B cell (primary cell): ENCODE measurements at regions not wholly inside any gene's neighbourhood (a gene's known extent, or its start where the extent isn't known, plus 50 kb on each side); places are given as distances from the start of the nearest gene placed in this dataset.

Source experiments
- EZH2 ChIP-seq: IDR thresholded peaks from 2 replicates; pipeline ENCODE4 v1.6.1; 2012; ENCODE audit warnings: borderline replicate concordance, low read depth, mild to moderate bottlenecking, moderate library complexity, low read length; ENCODE audit not compliant: insufficient read depth, poor library complexity, severe bottlenecking
- TF ChIP-seq, protein P1 (sequence below): fragments of 200-600 bp; IDR thresholded peaks from one replicate; pipeline ENCODE4 v1.8.0; 2022; ENCODE audit warnings: antibody characterized with exemption, mild to moderate bottlenecking

DNA sequence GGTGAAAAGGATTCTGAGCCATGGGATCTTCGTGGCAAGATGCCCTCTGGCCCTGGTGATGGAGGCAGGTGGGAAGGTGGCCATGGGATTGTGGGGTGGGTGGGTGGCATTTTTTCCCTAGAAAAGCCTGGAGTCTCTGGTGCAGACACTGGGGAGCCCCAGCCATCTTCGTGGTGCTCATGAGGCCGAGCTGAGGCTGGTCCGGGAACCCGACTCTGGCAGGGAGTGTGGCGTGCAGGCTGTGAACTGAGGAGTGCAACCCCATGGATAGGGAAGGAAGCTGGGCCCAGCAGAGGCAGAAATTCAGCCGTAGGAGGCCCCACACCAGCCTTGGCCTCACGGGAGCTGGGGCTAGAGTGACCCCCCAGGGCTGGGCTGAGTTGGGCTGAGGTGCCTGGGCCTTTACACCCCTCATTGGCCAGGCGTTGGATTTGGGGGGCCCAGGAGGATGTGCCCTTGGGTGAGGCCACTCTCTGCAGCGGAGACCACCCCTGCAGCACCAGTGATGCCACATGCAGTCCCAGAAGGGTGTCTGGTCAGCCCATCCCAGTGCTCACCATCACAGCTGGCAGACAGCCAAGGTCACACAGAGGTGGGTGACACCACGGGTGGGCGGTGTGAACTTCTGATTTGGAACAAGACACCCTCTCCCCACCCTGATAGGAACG, 115.6 kb upstream of the HDAC4 start:
- TF ChIP-seq, protein P1, sequence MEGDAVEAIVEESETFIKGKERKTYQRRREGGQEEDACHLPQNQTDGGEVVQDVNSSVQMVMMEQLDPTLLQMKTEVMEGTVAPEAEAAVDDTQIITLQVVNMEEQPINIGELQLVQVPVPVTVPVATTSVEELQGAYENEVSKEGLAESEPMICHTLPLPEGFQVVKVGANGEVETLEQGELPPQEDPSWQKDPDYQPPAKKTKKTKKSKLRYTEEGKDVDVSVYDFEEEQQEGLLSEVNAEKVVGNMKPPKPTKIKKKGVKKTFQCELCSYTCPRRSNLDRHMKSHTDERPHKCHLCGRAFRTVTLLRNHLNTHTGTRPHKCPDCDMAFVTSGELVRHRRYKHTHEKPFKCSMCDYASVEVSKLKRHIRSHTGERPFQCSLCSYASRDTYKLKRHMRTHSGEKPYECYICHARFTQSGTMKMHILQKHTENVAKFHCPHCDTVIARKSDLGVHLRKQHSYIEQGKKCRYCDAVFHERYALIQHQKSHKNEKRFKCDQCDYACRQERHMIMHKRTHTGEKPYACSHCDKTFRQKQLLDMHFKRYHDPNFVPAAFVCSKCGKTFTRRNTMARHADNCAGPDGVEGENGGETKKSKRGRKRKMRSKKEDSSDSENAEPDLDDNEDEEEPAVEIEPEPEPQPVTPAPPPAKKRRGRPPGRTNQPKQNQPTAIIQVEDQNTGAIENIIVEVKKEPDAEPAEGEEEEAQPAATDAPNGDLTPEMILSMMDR: no peak
- no peak for TF ChIP-seq EZH2
